ENCODE measurements at regions not wholly inside any gene's neighbourhood (a gene's known extent, or its start where the extent isn't known, plus 50 kb on each side); places are given as distances from the start of the nearest gene placed in this dataset.
A peak's percentile ranks its signal among the peaks of the same experiment; 100 is the strongest.
"Not testable (repeated sequence)": the region's sequence is repeated elsewhere in the genome, so short reads cannot be mapped to it uniquely, and the experiment has no call there.

DNA sequence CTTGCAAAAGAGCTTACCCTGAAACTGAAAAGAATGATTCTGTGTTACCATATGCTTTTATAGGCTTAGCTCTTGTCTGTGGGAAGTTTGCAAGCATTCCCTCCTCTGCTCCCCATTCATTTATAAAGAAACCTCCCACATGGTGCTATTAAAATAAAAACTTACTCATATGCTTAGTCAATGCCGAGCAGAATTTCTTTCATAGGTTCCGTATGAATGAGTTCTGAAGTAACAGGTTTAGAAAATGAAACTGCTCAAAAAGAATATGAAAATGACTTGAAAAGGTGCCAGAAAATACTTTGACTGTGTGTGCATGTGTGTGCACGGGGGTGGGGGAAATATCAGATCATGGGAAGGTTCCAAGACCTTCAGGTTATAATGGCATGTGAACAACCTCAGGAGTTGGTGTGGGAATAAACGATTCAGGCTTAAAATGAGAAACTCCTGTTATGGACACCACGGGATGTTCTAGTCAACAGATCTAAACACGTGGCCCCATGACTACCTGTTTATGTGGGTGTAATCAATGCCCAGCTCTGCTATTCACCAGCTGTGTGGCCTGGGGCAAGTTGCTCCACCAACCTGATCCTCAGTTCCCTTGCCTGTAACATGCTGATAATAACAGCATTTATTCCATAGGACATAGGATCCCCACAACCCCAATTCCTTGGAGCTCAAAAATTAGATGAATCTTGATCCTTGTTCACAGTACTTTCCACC lies 293.7 kb upstream of the PLGLB1 start:
- H3K4me3 Mint-ChIP-seq; H3K4me1 Mint-ChIP-seq (ENCODE audit: low read depth); H3K27ac Mint-ChIP-seq; H3K36me3 Mint-ChIP-seq; H3K9me3 Mint-ChIP-seq (ENCODE audit: low read depth); H3K27me3 Mint-ChIP-seq: not testable (repeated sequence)

- H3K9me3 Mint-ChIP-seq (ENCODE audit: low read depth); H3K27me3 Mint-ChIP-seq; H3K36me3 Mint-ChIP-seq; H3K27ac Mint-ChIP-seq; H3K4me3 Mint-ChIP-seq; H3K4me1 Mint-ChIP-seq (ENCODE audit: low read depth): not testable (repeated sequence)
Observed at GRCh38 chr2:87317193-87317592, 295.5 kb upstream of the PLGLB1 start.

- H3K27me3 Mint-ChIP-seq; H3K4me1 Mint-ChIP-seq (ENCODE audit: low read depth); H3K27ac Mint-ChIP-seq; H3K9me3 Mint-ChIP-seq (ENCODE audit: low read depth); H3K4me3 Mint-ChIP-seq; H3K36me3 Mint-ChIP-seq: not testable (repeated sequence)
Observed at GRCh38 chr2:87318814-87319491, 297.3 kb upstream of the PLGLB1 start.

DNA sequence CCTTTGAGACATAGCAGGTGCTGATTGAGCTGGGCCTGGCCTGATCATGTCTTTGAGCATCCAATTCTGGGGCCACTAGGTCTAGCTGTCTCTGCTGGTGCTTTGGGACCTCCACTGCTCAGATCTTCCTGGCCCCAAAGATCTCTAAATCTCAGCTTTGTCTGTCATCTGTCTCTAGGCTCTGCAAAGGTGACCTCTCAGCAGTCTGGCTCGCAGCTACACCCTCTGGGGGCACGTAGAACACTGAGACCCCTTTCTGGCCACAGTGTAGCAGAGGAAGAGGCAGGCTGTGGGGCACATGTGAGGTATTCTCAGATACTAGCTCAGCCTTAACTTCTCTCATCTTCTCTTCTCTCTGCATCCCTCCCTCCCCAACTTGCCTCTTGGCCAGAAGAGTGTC lies 298.1 kb upstream of the PLGLB1 start:
- H3K27me3 Mint-ChIP-seq; H3K9me3 Mint-ChIP-seq (ENCODE audit: low read depth); H3K4me1 Mint-ChIP-seq (ENCODE audit: low read depth); H3K4me3 Mint-ChIP-seq; H3K36me3 Mint-ChIP-seq; H3K27ac Mint-ChIP-seq: not testable (repeated sequence)

- not testable (repeated sequence) for H3K9me3 Mint-ChIP-seq (ENCODE audit: low read depth); H3K4me1 Mint-ChIP-seq (ENCODE audit: low read depth); H3K36me3 Mint-ChIP-seq; H3K27me3 Mint-ChIP-seq; H3K4me3 Mint-ChIP-seq; H3K27ac Mint-ChIP-seq
Observed at GRCh38 chr2:87321201-87321600, 299.6 kb upstream of the PLGLB1 start.

DNA sequence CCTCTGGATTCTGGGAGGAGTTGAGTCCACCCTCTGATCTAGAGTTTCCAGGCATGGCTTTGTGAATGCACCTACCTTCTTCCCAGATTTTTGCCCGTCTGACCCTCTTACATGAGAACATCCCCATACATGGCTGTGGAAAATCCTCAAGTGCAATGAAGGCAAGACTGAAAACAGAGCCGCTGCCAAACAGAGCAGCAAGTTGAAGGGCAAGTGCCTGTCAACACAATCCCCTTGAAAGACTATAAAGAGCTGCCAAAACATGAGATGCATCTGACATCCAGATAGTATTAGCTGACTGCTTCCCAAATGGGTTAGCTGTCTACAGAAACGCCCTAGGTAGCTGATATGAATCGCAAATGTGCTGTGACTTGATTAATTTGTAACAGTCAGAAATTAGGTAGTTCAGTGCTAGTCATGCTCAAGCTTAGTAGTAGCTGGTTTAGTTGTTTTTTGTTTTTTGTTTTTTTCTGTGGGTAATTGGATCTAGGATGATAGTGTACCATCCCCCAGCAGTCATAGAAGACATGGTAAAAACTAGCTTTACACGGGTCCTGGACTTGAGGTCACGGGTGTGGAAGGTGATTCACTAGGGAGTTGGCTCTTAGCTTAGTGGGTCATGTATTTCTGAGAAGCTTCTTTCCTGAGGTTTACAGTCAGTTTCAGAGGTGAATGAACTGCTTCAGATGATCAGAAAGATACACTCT lies 302.8 kb upstream of the PLGLB1 start:
- Mint-ChIP-seq H3K27ac (peak overlapping the region; percentile 92), H3K4me3 (peak overlapping the region; percentile 27)
- not testable (repeated sequence) for H3K36me3 Mint-ChIP-seq; H3K27me3 Mint-ChIP-seq; H3K4me1 Mint-ChIP-seq (ENCODE audit: low read depth); H3K9me3 Mint-ChIP-seq (ENCODE audit: low read depth)

DNA sequence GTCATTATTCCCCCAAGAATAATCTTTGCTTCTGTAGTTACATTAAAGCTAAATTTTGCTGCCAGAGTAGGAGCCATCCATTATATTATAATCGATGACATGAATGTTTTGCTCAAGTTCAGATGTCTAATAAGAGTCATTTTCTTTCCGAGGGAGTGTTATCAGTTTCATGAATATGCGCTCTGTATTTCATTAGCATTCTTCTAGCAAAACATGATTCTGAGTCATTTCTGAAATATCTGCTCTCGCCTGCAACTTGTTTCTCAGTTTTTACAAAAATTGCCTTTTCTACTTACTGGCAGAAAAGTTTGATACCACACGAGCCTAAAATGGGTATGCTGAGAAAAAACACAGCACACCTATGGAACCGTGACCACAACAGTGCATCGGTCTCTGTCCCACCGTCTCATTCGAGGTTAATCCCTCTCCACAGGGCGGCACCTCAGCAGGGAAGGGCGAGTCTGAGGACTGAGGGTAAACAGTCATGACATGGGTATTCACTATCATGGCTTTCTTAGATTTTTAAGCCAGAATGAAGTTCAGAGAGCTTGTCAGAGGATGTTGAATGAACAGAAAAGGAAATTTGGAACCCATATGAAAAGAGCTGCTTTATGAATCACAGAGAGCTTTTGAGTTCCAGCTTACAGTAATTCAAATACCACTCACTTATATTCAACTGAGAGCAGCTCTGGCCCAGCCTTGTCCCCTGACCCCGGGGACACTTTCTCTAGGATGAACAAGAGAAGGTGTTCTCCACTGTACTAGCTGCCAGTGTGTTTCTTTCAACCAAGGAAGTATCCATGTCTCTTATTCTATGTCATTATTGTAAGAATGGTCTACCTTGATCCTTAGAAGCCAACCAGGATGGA lies 303.6 kb upstream of the PLGLB1 start:
- H3K9me3 Mint-ChIP-seq (ENCODE audit: low read depth); H3K4me1 Mint-ChIP-seq (ENCODE audit: low read depth); H3K4me3 Mint-ChIP-seq; H3K36me3 Mint-ChIP-seq; H3K27me3 Mint-ChIP-seq: not testable (repeated sequence)
- H3K27ac Mint-ChIP-seq, result peak overlapping the region; percentile 28

DNA sequence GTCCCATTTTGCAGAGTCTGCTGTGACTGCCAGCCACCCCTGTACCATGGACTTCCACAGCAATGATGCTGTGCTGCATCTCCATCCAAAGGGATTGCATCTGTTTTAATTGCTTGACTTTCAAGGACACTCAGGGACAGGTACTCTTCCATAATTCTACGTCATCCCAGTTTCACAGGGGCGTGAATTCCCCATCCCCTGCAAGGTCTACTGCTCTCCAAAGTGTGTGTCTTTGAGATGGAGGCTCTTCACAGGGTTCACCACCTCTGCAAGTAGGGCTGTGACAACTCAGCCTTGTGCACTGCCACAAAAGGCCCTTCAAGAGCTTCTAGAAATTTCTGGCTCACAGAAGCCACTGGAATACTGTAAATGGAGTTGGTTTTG lies 304.3 kb upstream of the PLGLB1 start:
- not testable (repeated sequence) for H3K27me3 Mint-ChIP-seq; H3K27ac Mint-ChIP-seq; H3K36me3 Mint-ChIP-seq; H3K4me3 Mint-ChIP-seq; H3K9me3 Mint-ChIP-seq (ENCODE audit: low read depth); H3K4me1 Mint-ChIP-seq (ENCODE audit: low read depth)

GRCh38 chr2:87326754-87327153 lies 305.1 kb upstream of the PLGLB1 start:
- not testable (repeated sequence) for H3K4me1 Mint-ChIP-seq (ENCODE audit: low read depth); H3K36me3 Mint-ChIP-seq; H3K9me3 Mint-ChIP-seq (ENCODE audit: low read depth); H3K27me3 Mint-ChIP-seq; H3K4me3 Mint-ChIP-seq; H3K27ac Mint-ChIP-seq

DNA sequence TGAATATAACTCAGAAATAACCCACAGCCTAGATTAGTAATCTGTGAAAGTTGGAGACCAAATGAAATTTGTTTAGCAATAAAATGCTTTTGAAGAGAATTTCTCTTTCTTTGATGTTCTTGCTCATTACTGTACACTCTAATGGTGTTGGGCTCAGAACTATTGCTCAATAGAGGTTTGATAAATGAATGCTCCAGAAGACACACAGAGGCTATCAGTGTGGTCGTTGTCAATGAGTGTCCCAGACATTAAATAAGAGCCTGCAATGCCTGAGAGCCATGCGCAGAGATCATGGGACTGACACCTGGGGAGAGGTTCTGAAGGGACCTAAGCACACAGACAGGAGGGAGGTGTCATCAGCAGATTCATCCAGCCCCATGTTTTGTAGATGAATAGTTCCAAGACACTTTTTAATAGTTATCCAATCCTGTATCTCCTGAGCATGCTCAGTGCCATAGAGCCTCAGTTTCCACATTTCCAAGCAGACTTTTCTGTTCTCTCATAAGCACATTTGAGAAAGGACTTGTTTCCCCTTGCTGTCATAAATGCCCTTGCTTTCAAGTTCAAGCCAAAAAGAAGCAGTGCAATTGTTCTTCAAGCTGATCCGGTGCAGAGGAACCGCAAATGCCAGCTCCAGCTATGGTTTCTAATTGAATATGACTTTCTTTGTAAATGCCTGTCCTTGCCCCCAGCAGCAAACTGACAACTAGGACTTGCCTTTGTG lies 306.2 kb upstream of the PLGLB1 start:
- H3K9me3 Mint-ChIP-seq (ENCODE audit: low read depth); H3K4me3 Mint-ChIP-seq; H3K27me3 Mint-ChIP-seq; H3K36me3 Mint-ChIP-seq; H3K4me1 Mint-ChIP-seq (ENCODE audit: low read depth); H3K27ac Mint-ChIP-seq: not testable (repeated sequence)

GRCh38 chr2:87329529-87329928 lies 307.9 kb upstream of the PLGLB1 start:
- H3K4me1 Mint-ChIP-seq (ENCODE audit: low read depth); H3K9me3 Mint-ChIP-seq (ENCODE audit: low read depth); H3K27ac Mint-ChIP-seq; H3K36me3 Mint-ChIP-seq; H3K4me3 Mint-ChIP-seq; H3K27me3 Mint-ChIP-seq: not testable (repeated sequence)

DNA sequence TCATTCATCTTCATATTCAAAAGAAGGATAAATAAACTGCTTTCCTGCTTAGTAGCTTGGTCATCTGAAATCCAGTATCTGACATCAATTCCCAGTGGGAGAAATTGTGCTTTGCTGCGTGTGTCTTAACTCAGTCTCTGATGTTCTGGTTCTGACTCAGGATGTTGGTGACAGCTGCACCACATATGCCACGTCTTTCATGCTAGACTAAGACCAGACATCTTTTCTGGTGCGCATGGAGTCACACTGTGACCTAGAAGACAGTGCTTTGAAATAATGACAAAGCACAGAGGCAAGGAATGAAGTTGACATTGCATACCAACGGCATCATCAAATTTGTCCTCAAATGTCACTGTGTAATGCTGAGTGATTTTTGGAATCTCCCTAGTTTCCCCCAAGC lies 308.8 kb upstream of the PLGLB1 start:
- not testable (repeated sequence) for H3K4me3 Mint-ChIP-seq; H3K27me3 Mint-ChIP-seq; H3K36me3 Mint-ChIP-seq; H3K27ac Mint-ChIP-seq; H3K9me3 Mint-ChIP-seq (ENCODE audit: low read depth); H3K4me1 Mint-ChIP-seq (ENCODE audit: low read depth)

DNA sequence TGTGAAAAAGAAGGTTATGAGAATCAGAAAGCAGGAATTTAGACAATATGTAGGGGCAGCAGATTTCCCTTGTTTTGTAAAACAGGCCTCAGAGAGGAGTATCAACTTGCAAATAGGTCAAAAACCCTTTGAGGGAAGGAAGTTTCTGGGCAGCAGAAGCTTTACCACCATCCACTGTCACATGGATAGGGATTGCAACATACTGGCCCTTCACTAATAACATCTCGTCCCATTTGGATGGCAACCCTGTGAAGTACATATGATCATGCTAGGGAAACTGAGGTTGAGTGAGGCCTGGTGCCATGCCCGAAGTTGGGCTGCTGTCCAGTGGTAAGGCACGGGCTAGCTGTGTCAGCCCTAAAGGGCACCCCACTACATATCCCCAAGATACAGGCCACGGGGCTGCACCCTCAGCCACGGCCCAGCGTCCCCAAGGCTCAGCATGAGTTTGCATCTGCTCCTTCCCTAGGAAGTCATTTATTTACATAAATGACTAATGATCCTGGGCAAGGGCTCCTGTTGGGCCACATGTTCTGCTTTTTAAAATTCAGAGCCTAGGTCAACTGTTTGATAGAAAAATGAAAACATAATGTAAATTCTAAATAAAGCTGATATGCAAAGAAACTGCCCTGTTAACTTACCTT lies 310.4 kb upstream of the PLGLB1 start:
- not testable (repeated sequence) for H3K9me3 Mint-ChIP-seq (ENCODE audit: low read depth); H3K4me1 Mint-ChIP-seq (ENCODE audit: low read depth); H3K36me3 Mint-ChIP-seq; H3K27me3 Mint-ChIP-seq; H3K4me3 Mint-ChIP-seq; H3K27ac Mint-ChIP-seq

DNA sequence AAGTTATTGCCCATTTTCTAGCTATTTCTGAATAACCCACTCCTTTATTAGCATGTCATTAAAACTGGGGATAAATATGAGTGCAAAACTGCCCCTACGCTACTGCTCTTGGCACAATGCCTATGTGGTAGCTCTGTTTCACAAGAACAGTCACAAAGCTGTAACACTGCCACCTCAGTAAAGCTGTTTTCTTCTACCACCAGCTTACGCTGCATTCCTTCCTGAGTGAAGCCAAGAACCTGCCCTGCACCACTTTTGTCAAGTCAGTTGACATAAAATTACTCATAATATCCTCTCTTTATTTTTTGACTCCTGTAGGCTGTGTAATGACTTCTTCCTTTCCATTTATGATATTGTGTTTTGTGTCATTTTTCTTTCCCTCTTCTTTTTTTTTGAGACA lies 313.2 kb upstream of the PLGLB1 start:
- H3K36me3 Mint-ChIP-seq; H3K9me3 Mint-ChIP-seq (ENCODE audit: low read depth); H3K4me1 Mint-ChIP-seq (ENCODE audit: low read depth); H3K4me3 Mint-ChIP-seq; H3K27ac Mint-ChIP-seq; H3K27me3 Mint-ChIP-seq: not testable (repeated sequence)
